SK-N-SH (cell line): ENCODE measurements at regions not wholly inside any gene's neighbourhood (a gene's known extent, or its start where the extent isn't known, plus 50 kb on each side); places are given as distances from the start of the nearest gene placed in this dataset.

Experiments
- CTCF ChIA-PET: fragments of 300-600, 350-600 bp; formaldehyde crosslinking; extraction: SDS; loops from one replicate; lab custom pipeline; 2021; lab: Yijun Ruan, JAX
- POLR2A ChIA-PET: fragments of 350-600 bp; sonication (Branson Sonifier 250); formaldehyde crosslinking; extraction: SDS; loops from one replicate; lab custom pipeline; 2020; ENCODE audit warnings: antibody characterized with exemption, inconsistent platforms; lab: Yijun Ruan, JAX
- DNase-seq: peaks from one replicate; pipeline ENCODE4 v3.0.0; 2012
- H2AFZ ChIP-seq: fragments of 200-600 bp; sonication (generic); 2 replicates; pipeline ENCODE4 v1.8.1; 2016; ENCODE audit warnings: antibody characterized with exemption, mild to moderate bottlenecking, low read depth
- H3F3A ChIP-seq: fragments of 200-600 bp; sonication (generic); replicated peaks from 2 replicates; pipeline ENCODE3; 2016; ENCODE audit warnings: antibody characterized with exemption, mild to moderate bottlenecking; ENCODE audit not compliant: insufficient read depth
- H3K27ac ChIP-seq, 2 experiments: fragments of 200-500 bp in 1 of 2; fragments of 200-600 bp in 1 of 2; sonication (Bioruptor generic) in 1 of 2; sonication (generic), shearing (Covaris generic) in 1 of 2; 2 replicates each; pipeline versions ENCODE4 v1.5.1 to v1.6.1; 2014 to 2016; ENCODE audit warnings: low read depth in 2 of 2, inconsistent platforms in 1 of 2, low read length in 1 of 2, mild to moderate bottlenecking in 1 of 2, mixed read lengths in 1 of 2
- H3K27me3 ChIP-seq: fragments of 200-600 bp; sonication (generic), shearing (Covaris generic); 2 replicates; pipeline ENCODE4 v1.6.1; 2016; ENCODE audit warnings: mixed run types; ENCODE audit not compliant: insufficient read depth
- H3K36me3 ChIP-seq, 2 experiments: fragments of 200-500 bp in 1 of 2; fragments of 200-600 bp in 1 of 2; sonication (Bioruptor generic) in 1 of 2; sonication (generic) in 1 of 2; replicated peaks in 1 of 2; 2 replicates each; pipeline versions ENCODE3 to v1.5.1; 2014 to 2016; ENCODE audit warnings: low read length in 1 of 2, mild to moderate bottlenecking in 1 of 2; ENCODE audit not compliant: insufficient read depth in 2 of 2, control insufficient read depth in 1 of 2
- H3K4me1 ChIP-seq, 2 experiments: fragments of 200-500 bp in 1 of 2; fragments of 200-600 bp in 1 of 2; sonication (Bioruptor generic) in 1 of 2; sonication (generic), shearing (Covaris generic) in 1 of 2; 2 replicates each; pipeline versions ENCODE4 v1.5.1 to v1.6.1; 2014 to 2016; ENCODE audit warnings: low read depth in 1 of 2, low read length in 1 of 2, mixed run types in 1 of 2; ENCODE audit not compliant: insufficient read depth in 2 of 2, control insufficient read depth in 1 of 2
- H3K4me2 ChIP-seq: fragments of 200-600 bp; sonication (generic), shearing (Covaris generic); 2 replicates; pipeline ENCODE4 v1.6.1; 2017; ENCODE audit warnings: mixed run types
- H3K4me3 ChIP-seq, 2 experiments: fragments of 200-500 bp in 1 of 2; fragments of 200-600 bp in 1 of 2; sonication (Bioruptor generic) in 1 of 2; sonication (generic), shearing (Covaris generic) in 1 of 2; 2 replicates each; pipeline versions ENCODE4 v1.5.1 to v1.8.1; 2014 to 2016; ENCODE audit warnings: low read depth in 2 of 2, inconsistent platforms in 1 of 2, low read length in 1 of 2, mild to moderate bottlenecking in 1 of 2, mixed read lengths in 1 of 2, moderate library complexity in 1 of 2
- H3K79me2 ChIP-seq: fragments of 200-600 bp; sonication (generic); 2 replicates; pipeline ENCODE4 v1.8.1; 2017; ENCODE audit warnings: mild to moderate bottlenecking; ENCODE audit not compliant: insufficient read depth
- H3K9ac ChIP-seq: fragments of 200-600 bp; sonication (generic); 2 replicates; pipeline ENCODE4 v1.6.1; 2017; ENCODE audit warnings: mixed run types
- H3K9me2 ChIP-seq: fragments of 200-600 bp; sonication (generic); 2 replicates; pipeline ENCODE4 v1.6.1; 2017; ENCODE audit warnings: mixed run types
- H3K9me3 ChIP-seq: fragments of 200-600 bp; sonication (generic); 2 replicates; pipeline ENCODE4 v1.6.1; 2017; ENCODE audit warnings: mixed run types, mild to moderate bottlenecking, moderate library complexity
- H4K20me1 ChIP-seq: fragments of 200-600 bp; sonication (generic); 2 replicates; pipeline ENCODE4 v1.6.1; 2017; ENCODE audit warnings: mild to moderate bottlenecking, mixed run types; ENCODE audit not compliant: insufficient read depth
- CHD2 ChIP-seq: fragments of 150-350 bp; IDR thresholded peaks from 2 replicates; pipeline ENCODE4 v1.6.1; 2018; ENCODE audit warnings: low read length; ENCODE audit not compliant: partially characterized antibody
- ELF1 ChIP-seq: IDR thresholded peaks from 2 replicates; pipeline ENCODE4 v1.4.0; 2012
- EZH2phosphoT487 ChIP-seq: fragments of 200-600 bp; sonication (generic); IDR thresholded peaks from 2 replicates; pipeline ENCODE4 v1.6.1; 2017; ENCODE audit warnings: low read depth, mixed run types, mild to moderate bottlenecking, antibody characterized with exemption, moderate library complexity, borderline replicate concordance
- FOSL2 ChIP-seq: IDR thresholded peaks from 2 replicates; pipeline ENCODE4 v1.4.0; 2012; ENCODE audit warnings: low read depth, mild to moderate bottlenecking, moderate library complexity, borderline replicate concordance
- FOXJ3 ChIP-seq: sonication (generic); formaldehyde crosslinking; IDR thresholded peaks from 2 replicates; pipeline ENCODE4 v1.5.1; 2020; ENCODE audit warnings: mild to moderate bottlenecking, missing genetic modification reagents
- GATA2 ChIP-seq: sonication (generic); formaldehyde crosslinking; IDR thresholded peaks from 2 replicates; pipeline ENCODE4 v1.5.0; 2020; ENCODE audit warnings: mild to moderate bottlenecking, missing genetic modification reagents
- MXI1 ChIP-seq: IDR thresholded peaks from 2 replicates; pipeline ENCODE4 v1.6.1; 2012; ENCODE audit warnings: mild to moderate bottlenecking, low read depth, low read length, improper control_type of control experiment
- RCOR1 ChIP-seq: fragments of 150-350 bp; IDR thresholded peaks from 2 replicates; pipeline ENCODE4 v1.6.1; 2017; ENCODE audit warnings: antibody characterized with exemption, low read length
- SIN3A ChIP-seq: IDR thresholded peaks from 2 replicates; pipeline ENCODE4 v1.6.1; 2012; ENCODE audit warnings: low read depth, mild to moderate bottlenecking, low read length, moderate library complexity, borderline replicate concordance
- SMC3 ChIP-seq: IDR thresholded peaks from 2 replicates; pipeline ENCODE4 v1.6.1; 2012; ENCODE audit warnings: low read depth, low read length, improper control_type of control experiment
- TAF1 ChIP-seq: IDR thresholded peaks from 2 replicates; pipeline ENCODE4 v1.6.1; 2012; ENCODE audit warnings: low read depth, mild to moderate bottlenecking, low read length, moderate library complexity, borderline replicate concordance
- TCF12 ChIP-seq: IDR thresholded peaks from 2 replicates; pipeline ENCODE4 v1.4.0; 2012
- TEAD4 ChIP-seq: IDR thresholded peaks from 2 replicates; pipeline ENCODE4 v1.4.0; 2012; ENCODE audit warnings: mild to moderate bottlenecking, borderline replicate concordance; ENCODE audit not compliant: insufficient read depth
- YY1 ChIP-seq: IDR thresholded peaks from 2 replicates; pipeline ENCODE4 v1.4.0; 2012; ENCODE audit warnings: low read depth, mild to moderate bottlenecking
- WGBS: methylation state at CpG from one replicate; pipeline ENCODE4 v1.1.6; 2017; ENCODE audit warnings: low lambda C conversion rate; 5-methylcytosine and 5-hydroxymethylcytosine counted together
- TF ChIP-seq, protein P1 (sequence below): fragments of 150-350 bp; IDR thresholded peaks from 2 replicates; pipeline ENCODE4 v1.6.1; 2017; ENCODE audit warnings: antibody characterized with exemption, low read length, low read depth, borderline replicate concordance
- TF ChIP-seq, protein P2 (sequence below): IDR thresholded peaks from 2 replicates; pipeline ENCODE4 v1.6.1; 2012; ENCODE audit warnings: mild to moderate bottlenecking, low read depth, low read length, moderate library complexity
- TF ChIP-seq, protein P3 (sequence below): IDR thresholded peaks from 2 replicates; pipeline ENCODE4 v1.4.0; 2012; ENCODE audit warnings: low read depth
- TF ChIP-seq, protein P4 (sequence below): fragments of 200-600 bp; sonication (generic); IDR thresholded peaks from 2 replicates; pipeline ENCODE4 v1.6.1; 2017; ENCODE audit warnings: antibody characterized with exemption, mild to moderate bottlenecking, moderate library complexity
- TF ChIP-seq, protein P5 (sequence below): IDR thresholded peaks from 2 replicates; pipeline ENCODE4 v1.4.0; 2012; ENCODE audit warnings: low read depth, borderline replicate concordance

DNA sequence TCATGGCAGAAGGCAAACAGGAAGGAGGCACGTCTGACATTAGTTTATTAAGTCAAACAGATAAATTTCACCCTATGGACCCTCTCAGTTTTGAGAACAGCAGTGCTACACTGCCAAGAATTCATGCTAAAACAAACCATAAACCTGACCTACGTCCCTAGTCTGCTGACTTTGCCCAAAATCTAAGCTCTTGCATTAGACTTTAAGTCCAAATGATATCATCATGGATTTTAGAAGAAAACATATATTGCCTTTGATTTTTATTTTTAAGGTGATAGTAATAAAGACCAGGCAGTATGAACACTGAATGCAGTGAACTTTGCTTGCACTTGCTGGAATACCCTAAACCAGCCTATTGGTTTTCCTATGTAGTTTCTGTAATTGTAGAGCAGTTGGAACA is 79.6 kb upstream of the GADL1 start:
- H3K27me3 ChIP-seq: no peaks in the 10 kb centered on the region
- H3K27ac ChIP-seq: no peak overlapping the region
- no peak for TF ChIP-seq YY1
- no peak for TF ChIP-seq GATA2 (CRISPR knock-in tag)
- TF ChIP-seq, protein P1, sequence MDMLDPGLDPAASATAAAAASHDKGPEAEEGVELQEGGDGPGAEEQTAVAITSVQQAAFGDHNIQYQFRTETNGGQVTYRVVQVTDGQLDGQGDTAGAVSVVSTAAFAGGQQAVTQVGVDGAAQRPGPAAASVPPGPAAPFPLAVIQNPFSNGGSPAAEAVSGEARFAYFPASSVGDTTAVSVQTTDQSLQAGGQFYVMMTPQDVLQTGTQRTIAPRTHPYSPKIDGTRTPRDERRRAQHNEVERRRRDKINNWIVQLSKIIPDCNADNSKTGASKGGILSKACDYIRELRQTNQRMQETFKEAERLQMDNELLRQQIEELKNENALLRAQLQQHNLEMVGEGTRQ: no peak
- TF ChIP-seq, protein P2, sequence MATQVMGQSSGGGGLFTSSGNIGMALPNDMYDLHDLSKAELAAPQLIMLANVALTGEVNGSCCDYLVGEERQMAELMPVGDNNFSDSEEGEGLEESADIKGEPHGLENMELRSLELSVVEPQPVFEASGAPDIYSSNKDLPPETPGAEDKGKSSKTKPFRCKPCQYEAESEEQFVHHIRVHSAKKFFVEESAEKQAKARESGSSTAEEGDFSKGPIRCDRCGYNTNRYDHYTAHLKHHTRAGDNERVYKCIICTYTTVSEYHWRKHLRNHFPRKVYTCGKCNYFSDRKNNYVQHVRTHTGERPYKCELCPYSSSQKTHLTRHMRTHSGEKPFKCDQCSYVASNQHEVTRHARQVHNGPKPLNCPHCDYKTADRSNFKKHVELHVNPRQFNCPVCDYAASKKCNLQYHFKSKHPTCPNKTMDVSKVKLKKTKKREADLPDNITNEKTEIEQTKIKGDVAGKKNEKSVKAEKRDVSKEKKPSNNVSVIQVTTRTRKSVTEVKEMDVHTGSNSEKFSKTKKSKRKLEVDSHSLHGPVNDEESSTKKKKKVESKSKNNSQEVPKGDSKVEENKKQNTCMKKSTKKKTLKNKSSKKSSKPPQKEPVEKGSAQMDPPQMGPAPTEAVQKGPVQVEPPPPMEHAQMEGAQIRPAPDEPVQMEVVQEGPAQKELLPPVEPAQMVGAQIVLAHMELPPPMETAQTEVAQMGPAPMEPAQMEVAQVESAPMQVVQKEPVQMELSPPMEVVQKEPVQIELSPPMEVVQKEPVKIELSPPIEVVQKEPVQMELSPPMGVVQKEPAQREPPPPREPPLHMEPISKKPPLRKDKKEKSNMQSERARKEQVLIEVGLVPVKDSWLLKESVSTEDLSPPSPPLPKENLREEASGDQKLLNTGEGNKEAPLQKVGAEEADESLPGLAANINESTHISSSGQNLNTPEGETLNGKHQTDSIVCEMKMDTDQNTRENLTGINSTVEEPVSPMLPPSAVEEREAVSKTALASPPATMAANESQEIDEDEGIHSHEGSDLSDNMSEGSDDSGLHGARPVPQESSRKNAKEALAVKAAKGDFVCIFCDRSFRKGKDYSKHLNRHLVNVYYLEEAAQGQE: no peak
- TF ChIP-seq FOSL2: no peak
- TF ChIP-seq, protein P3, sequence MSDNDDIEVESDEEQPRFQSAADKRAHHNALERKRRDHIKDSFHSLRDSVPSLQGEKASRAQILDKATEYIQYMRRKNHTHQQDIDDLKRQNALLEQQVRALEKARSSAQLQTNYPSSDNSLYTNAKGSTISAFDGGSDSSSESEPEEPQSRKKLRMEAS: no peak
- TF ChIP-seq TAF1: no peak
- no peak for TF ChIP-seq SIN3A
- TF ChIP-seq MXI1: no peak
- no peak for TF ChIP-seq CHD2
- TF ChIP-seq ELF1: no peak
- no peaks in the 10 kb centered on the region for H3K9me3 ChIP-seq
- no peak overlapping the region for H3K9ac ChIP-seq
- H3K79me2 ChIP-seq: no peaks in the 10 kb centered on the region
- H3K4me2 ChIP-seq: no peak overlapping the region
- no peak overlapping the region for H3K4me3 ChIP-seq
- no peaks in the 10 kb centered on the region for H4K20me1 ChIP-seq
- DNase-seq: no peak
- 53% methylated on average over 2 of the region's 2 CpGs for WGBS
- H3K9me2 ChIP-seq: no peaks in the 10 kb centered on the region
- H2AFZ ChIP-seq: no peak overlapping the region
- H3K36me3 ChIP-seq: no peaks in the 10 kb centered on the region
- H3K4me1 ChIP-seq: peaks cover 0 to 2% of the 10 kb centered on the region in 2 experiments; a peak in 2 of 4 replicates
- ChIA-PET CTCF (no interaction called here), POLR2A (no interaction called here)
- no peaks in the 10 kb centered on the region for H3F3A ChIP-seq

DNA sequence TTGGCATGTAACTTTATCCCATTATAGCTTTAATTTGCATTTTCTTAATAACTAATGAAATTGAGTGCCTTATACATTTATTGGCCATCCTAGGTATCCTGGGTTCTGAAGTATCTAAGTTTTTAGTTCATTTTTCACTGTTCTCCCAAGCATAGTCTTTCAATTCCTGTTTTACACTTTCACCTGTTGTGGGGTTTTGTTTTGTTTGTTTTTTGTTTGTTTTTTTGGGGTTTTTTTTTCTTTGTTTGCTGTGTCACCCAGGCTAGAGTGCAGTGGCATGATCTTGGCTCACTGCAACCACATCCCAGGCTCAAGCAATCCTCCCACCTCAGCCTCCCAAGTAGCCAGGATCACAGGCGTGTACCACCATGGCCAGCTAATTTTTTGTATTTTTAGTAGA is 83.1 kb upstream of the GADL1 start:
- H3K4me2 ChIP-seq: no peak overlapping the region
- CTCF ChIA-PET: no interaction called here
- H3K9ac ChIP-seq: no peak overlapping the region
- WGBS: 60% methylated on average over 1 of the region's 1 CpG
- no peak overlapping the region for H3K27ac ChIP-seq
- no peaks in the 10 kb centered on the region for H3F3A ChIP-seq
- H2AFZ ChIP-seq: no peak overlapping the region
- H3K79me2 ChIP-seq: no peaks in the 10 kb centered on the region
- H3K9me3 ChIP-seq: no peaks in the 10 kb centered on the region
- POLR2A ChIA-PET: no interaction called here
- H3K27me3 ChIP-seq: no peaks in the 10 kb centered on the region
- DNase-seq: no peak
- H4K20me1 ChIP-seq: no peaks in the 10 kb centered on the region
- H3K4me1 ChIP-seq: no peaks in the 10 kb centered on the region
- no peaks in the 10 kb centered on the region for H3K36me3 ChIP-seq
- no peak overlapping the region for H3K4me3 ChIP-seq
- no peaks in the 10 kb centered on the region for H3K9me2 ChIP-seq
- TF ChIP-seq SMC3 (no peak), FOXJ3 (CRISPR knock-in tag) (no peak), CHD2 (no peak), EZH2phosphoT487 (no peak), ELF1 (no peak), TEAD4 (no peak), RCOR1 (no peak), TCF12 (no peak), SIN3A (no peak)
- TF ChIP-seq, protein P4, sequence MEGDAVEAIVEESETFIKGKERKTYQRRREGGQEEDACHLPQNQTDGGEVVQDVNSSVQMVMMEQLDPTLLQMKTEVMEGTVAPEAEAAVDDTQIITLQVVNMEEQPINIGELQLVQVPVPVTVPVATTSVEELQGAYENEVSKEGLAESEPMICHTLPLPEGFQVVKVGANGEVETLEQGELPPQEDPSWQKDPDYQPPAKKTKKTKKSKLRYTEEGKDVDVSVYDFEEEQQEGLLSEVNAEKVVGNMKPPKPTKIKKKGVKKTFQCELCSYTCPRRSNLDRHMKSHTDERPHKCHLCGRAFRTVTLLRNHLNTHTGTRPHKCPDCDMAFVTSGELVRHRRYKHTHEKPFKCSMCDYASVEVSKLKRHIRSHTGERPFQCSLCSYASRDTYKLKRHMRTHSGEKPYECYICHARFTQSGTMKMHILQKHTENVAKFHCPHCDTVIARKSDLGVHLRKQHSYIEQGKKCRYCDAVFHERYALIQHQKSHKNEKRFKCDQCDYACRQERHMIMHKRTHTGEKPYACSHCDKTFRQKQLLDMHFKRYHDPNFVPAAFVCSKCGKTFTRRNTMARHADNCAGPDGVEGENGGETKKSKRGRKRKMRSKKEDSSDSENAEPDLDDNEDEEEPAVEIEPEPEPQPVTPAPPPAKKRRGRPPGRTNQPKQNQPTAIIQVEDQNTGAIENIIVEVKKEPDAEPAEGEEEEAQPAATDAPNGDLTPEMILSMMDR: no peak
- TF ChIP-seq, protein P5, sequence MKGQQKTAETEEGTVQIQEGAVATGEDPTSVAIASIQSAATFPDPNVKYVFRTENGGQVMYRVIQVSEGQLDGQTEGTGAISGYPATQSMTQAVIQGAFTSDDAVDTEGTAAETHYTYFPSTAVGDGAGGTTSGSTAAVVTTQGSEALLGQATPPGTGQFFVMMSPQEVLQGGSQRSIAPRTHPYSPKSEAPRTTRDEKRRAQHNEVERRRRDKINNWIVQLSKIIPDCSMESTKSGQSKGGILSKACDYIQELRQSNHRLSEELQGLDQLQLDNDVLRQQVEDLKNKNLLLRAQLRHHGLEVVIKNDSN: no peak
- TF ChIP-seq, protein P3: no peak
